NCI-H2171 treated with DMSO at 0.1 percent for 48 hours (cell line): ENCODE measurements at regions not wholly inside any gene's neighbourhood (a gene's known extent, or its start where the extent isn't known, plus 50 kb on each side); places are given as distances from the start of the nearest gene placed in this dataset.

Source experiments
- DNase-seq: peaks from one replicate; lab custom pipeline; 2025; lab: John Stamatoyannopoulos, UW

- no peak for DNase-seq
These were observed 549.5 kb downstream of the SLITRK1 start for GRCh38 chr13:83332751-83333150.

- no peak for DNase-seq
These were observed 555.2 kb downstream of the SLITRK1 start for GRCh38 chr13:83327091-83327490.

GRCh38 chr13:83325125-83325853, 557.0 kb downstream of the SLITRK1 start:
- DNase-seq = no peak

DNA sequence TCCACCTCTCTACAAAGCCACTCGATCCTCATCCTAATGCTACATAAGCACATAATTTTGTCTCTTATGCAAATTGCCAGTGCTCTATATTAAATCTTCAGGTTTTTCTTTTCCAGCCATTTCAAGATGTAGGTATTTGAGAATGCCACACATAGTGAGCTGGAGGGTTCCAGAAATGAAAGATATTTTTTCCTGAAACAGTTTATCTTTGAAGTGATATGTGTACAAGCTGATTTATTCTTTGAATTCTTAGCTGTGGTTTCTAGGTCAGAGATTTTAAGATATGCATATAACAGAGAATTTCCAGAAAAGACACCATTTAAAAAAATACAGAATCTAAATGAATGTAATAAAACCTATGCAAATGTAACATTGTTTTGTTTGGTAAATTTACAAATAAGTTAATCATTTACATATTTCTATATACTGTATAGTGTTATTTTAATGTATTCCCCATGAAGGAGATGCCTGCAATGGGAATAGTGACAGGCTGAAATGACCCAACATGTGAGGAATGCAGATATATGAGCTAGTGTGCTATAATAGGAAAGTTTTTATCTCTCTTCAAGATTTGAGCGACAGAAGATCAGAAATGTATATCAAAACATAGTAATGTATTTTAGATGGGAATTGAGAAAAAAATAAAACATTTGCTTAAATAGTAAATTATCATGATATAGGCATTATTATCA, 570.2 kb downstream of the SLITRK1 start:
- DNase-seq = no peak

- DNase-seq = no peak
These were observed 583.7 kb downstream of the SLITRK1 start for GRCh38 chr13:83298617-83299016.

- no peak for DNase-seq
These were observed 584.5 kb downstream of the SLITRK1 start for GRCh38 chr13:83297586-83298290.

GRCh38 chr13:83295686-83296085, 586.6 kb downstream of the SLITRK1 start:
- DNase-seq = no peak

DNA sequence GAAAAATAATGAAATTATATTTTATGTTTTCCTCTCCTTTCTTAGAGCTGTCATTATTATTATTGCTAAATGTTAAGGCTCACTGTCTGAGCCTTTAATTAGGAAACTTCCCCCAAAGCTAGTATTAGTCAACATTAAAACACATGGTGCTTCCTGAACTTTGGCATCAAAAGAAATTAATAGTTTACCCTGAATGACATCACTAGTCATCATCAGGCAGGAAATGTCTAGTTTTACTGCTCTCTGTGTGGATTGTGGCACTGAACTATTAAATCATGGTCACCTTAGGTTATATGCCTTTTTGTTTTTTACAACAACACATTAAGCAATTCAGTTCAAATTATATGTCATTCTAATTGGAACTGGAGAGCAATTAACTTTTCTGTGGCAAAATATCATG, 595.5 kb downstream of the SLITRK1 start:
- DNase-seq = no peak

- no peak for DNase-seq
These were observed 600.6 kb downstream of the SLITRK1 start for GRCh38 chr13:83281654-83282053.

- no peak for DNase-seq
These were observed 607.6 kb downstream of the SLITRK1 start for GRCh38 chr13:83274679-83275078.

DNA sequence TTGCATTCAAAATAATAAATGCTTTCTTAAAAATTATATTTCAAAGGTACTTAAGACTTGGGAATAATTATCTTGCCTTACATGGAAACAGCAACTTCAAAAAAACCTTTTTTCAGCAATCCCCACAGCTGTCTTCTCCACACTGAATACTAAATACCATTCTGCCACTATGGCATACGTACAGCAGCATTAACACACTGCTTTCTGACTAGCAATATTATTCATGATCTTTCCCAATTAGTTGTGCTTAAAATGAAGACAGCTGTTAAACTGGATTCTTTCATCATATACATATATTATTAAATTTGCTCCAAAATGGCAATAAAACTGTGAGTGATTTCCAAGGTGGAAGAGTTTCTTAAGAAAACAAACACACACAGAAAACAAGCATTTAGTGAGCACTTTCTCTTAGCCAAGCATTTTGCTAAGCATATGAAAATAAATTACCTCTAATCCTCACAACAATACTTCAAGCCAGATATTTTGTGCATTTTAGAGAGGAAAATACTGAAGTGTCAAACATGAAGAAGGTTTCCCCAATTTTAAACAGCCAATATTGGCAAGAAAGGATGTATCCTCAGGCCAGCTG, 609.5 kb downstream of the SLITRK1 start:
- no peak for DNase-seq

DNA sequence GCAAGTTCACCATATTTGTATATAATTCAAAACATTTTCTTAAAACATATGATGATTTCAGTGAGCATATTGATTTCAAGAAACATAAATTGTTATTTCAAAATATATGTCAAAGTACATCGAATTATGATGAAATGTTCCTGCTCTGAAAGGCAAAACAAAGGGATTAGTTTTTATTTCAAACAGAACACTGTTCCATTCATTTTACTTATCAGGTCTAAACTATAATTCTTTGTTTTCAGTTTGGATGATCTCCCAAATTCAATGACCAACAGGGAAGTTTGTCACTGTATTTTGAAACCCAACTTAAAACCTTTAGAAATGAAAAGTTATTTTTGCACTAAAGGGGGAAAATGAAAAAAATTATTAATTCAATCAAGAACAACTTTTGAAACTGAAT, 610.2 kb downstream of the SLITRK1 start:
- DNase-seq = no peak

GRCh38 chr13:83265279-83265678, 617.0 kb downstream of the SLITRK1 start:
- no peak for DNase-seq

DNA sequence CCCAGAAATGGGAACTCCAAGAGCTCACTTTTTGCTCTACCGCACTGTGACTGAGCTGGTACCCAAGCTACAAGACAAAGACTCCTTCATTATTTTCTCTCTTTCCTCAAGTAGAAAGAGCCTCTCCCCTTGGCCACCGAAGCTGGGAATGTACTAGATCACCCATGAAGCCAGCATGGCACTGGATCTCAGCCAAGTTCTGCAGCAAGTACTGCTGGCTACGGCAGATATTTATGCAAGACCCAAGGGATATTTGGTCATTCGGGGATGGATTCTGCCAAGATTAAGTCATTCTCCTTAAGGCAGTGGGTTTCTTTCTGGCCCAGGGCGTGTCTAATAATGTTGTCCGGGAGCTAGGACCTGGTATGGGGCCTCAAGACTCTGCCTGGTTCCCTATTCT, 633.5 kb downstream of the SLITRK1 start:
- DNase-seq = no peak

DNA sequence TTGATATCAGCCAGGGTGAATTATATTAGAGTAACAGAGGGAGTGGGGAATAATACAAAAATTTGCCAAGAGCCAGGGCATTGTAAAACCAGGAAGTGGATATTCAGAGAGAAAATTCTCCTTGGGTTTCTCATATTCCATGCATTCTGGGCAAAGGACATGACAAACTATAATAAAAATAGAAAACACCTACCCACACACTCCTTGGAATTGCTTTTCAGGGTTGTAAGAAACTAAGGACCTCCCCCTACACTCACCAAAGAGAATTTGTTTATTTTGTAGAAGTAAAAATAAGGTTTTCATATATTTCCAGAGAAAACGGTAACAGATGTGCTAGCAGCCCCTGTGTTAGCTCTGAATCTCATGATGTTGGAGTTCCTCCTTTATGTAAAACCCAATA, 649.6 kb downstream of the SLITRK1 start:
- no peak for DNase-seq

GRCh38 chr13:83229574-83230305, 652.5 kb downstream of the SLITRK1 start:
- no peak for DNase-seq

DNA sequence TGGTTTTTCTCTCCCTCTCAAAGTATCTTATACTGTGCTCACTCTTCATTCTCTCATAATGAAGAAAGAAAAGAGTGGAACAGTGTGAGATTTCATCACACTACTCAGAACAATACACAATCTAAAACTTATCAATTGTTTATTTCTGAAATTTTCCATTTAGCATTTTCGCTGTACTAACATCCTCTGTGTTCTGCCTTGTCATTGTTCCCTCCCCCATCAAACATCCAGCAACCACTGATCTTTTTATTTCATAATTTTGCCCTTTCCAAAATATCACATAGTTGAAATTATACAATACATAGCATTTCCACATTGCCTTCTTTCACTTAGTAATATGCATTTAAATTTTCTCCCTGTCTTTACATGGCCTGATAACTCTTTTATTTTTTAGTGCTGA, 658.7 kb downstream of the SLITRK1 start:
- no peak for DNase-seq

- DNase-seq = no peak
These were observed 660.4 kb downstream of the SLITRK1 start for GRCh38 chr13:83221813-83222241.

DNA sequence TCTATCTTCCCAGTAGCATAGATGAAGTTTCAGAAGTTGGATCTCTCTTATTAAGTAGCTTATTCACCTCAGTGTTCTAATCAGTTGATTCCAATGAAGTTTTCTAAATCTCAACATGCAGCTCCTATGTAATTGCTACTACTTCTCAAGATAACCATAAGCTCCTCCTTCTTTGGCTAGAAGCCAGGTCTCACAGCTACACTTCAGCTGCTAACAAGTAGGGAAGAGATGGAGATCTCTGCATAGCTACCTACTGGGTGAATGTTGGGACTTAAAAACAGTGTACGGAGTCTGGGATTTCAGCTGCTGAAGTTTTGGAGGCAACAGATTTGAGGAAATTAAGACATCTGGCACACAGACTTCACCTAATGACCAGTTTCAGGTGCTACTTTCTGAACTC, 661.0 kb downstream of the SLITRK1 start:
- no peak for DNase-seq

GRCh38 chr13:83220241-83220640, 662.0 kb downstream of the SLITRK1 start:
- DNase-seq = no peak

- DNase-seq = no peak
These were observed 662.4 kb downstream of the SLITRK1 start for GRCh38 chr13:83219832-83220231.
